Activated T-helper 17 cell treated with anti-CD3 and anti-CD28 coated beads, Interleukin-2, amount 50 U/mL, for 72 hours (primary cell): ENCODE measurements at regions not wholly inside any gene's neighbourhood (a gene's known extent, or its start where the extent isn't known, plus 50 kb on each side); places are given as distances from the start of the nearest gene placed in this dataset.
"Not testable (repeated sequence)": the region's sequence is repeated elsewhere in the genome, so short reads cannot be mapped to it uniquely, and the experiment has no call there.

ENCODE experiments used
- ATAC-seq: fragments of 150-1000 bp; cut with Tn5 transposase; replicated peaks from 2 replicates; pipeline ENCODE4 v1.10.0; 2021; ENCODE audit warnings: mild to moderate bottlenecking, moderate library complexity
- H3K27ac Mint-ChIP-seq: one replicate; pipeline ENCODE4 v1.8.0; 2022; ENCODE audit warnings: mixed read lengths
- H3K27me3 Mint-ChIP-seq: one replicate; pipeline ENCODE4 v1.8.0; 2022; ENCODE audit warnings: mixed read lengths
- H3K36me3 Mint-ChIP-seq: one replicate; pipeline ENCODE4 v1.8.0; 2022; ENCODE audit warnings: low read depth, mild to moderate bottlenecking, mixed read lengths
- H3K4me1 Mint-ChIP-seq: one replicate; pipeline ENCODE4 v1.8.0; 2022; ENCODE audit warnings: mixed read lengths
- H3K4me3 Mint-ChIP-seq: one replicate; pipeline ENCODE4 v1.8.0; 2022; ENCODE audit warnings: mild to moderate bottlenecking, mixed read lengths
- H3K9me3 Mint-ChIP-seq: one replicate; pipeline ENCODE4 v1.8.0; 2022; ENCODE audit warnings: mixed read lengths

DNA sequence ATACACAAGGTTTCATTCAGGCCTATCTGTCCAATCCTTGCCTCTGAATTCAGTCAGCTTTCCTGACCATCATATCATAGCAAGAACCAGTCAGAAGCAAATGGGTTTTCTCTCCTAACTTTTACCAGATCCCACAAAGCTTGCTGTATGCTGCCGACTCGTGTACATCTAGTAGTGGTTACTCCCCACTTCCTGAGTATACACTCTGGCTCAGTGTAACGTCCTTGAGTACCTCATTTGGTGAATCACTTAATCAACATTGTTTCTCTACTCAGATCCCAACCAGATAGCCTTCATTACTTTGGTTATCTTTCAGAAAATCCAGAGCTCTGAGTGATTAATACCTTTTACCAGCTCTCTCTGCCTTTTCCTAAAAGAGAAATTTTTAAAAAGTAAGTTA is 728.2 kb downstream of the GALC start:
- Mint-ChIP-seq H3K4me3 (no peak overlapping the region), H3K36me3 (no peaks in the 10 kb centered on the region), H3K9me3 (peaks cover 4% of the 10 kb centered on the region), H3K27ac (no peak overlapping the region), H3K27me3 (no peaks in the 10 kb centered on the region), H3K4me1 (no peaks in the 10 kb centered on the region)
- ATAC-seq, result no peak

- H3K4me1 Mint-ChIP-seq, result no peaks in the 10 kb centered on the region
- ATAC-seq, result no peak
Observed at GRCh38 chr14:87264272-87264785, 728.7 kb downstream of the GALC start.

DNA sequence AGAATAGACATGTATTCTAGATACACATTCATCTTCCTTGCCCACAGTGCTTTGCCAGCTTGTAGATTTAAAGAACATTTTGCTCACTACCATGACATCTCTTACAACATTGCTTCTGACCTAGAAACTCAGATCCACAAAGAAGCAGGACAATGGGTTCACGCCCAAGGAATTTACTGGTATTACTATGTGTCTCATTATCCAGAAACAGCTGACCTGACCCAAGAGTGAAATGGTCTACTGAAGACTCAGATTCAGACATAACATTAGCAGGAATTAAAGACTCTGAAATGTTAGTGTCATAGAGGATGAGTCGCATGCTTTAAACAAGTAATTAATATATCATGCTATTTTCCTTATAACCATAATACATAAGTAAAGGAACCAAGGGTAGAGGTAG is 731.4 kb downstream of the GALC start:
- H3K4me3 Mint-ChIP-seq, result no peak overlapping the region
- no peaks in the 10 kb centered on the region for H3K27me3 Mint-ChIP-seq
- no peaks in the 10 kb centered on the region for H3K4me1 Mint-ChIP-seq
- H3K27ac Mint-ChIP-seq, result no peak overlapping the region
- ATAC-seq, result no peak
- no peaks in the 10 kb centered on the region for H3K36me3 Mint-ChIP-seq
- H3K9me3 Mint-ChIP-seq, result peaks cover 6% of the 10 kb centered on the region

More at GRCh38 chr14:87264272-87264785, 728.7 kb downstream of the GALC start:
- Mint-ChIP-seq H3K4me3 (no peak overlapping the region), H3K9me3 (peaks cover 4% of the 10 kb centered on the region), H3K27me3 (no peaks in the 10 kb centered on the region), H3K27ac (no peak overlapping the region), H3K36me3 (no peaks in the 10 kb centered on the region)

DNA sequence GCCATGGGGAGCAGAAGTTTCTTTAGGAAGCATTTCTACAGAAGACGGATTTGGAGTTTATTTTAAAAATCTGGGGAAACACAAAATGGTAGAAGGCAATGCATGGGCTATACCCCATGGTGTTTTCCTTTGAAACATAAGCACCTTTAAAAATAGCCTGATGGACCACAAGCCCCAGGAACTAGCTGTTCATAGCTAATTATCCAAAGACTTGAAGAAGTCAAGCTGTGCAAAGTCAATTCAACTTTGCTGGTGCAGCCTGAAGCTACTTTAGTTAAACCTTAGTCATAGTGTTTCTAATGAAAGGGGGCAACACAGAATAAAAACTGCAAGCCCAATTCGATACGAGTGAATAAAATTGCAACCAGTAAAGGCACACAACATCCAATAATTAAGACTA is 732.5 kb downstream of the GALC start:
- H3K4me3 Mint-ChIP-seq, result no peak overlapping the region
- no peaks in the 10 kb centered on the region for H3K36me3 Mint-ChIP-seq
- H3K27ac Mint-ChIP-seq, result no peak overlapping the region
- H3K9me3 Mint-ChIP-seq, result peaks cover 8% of the 10 kb centered on the region
- no peaks in the 10 kb centered on the region for H3K27me3 Mint-ChIP-seq
- ATAC-seq, result no peak
- H3K4me1 Mint-ChIP-seq, result no peaks in the 10 kb centered on the region

- ATAC-seq, result no peak
- no peaks in the 10 kb centered on the region for H3K4me1 Mint-ChIP-seq
- H3K4me3 Mint-ChIP-seq, result no peak overlapping the region
- H3K27me3 Mint-ChIP-seq, result no peaks in the 10 kb centered on the region
- peaks cover 8% of the 10 kb centered on the region for H3K9me3 Mint-ChIP-seq
- no peaks in the 10 kb centered on the region for H3K36me3 Mint-ChIP-seq
- H3K27ac Mint-ChIP-seq, result no peak overlapping the region
Observed at GRCh38 chr14:87257421-87257820, 735.6 kb downstream of the GALC start.

DNA sequence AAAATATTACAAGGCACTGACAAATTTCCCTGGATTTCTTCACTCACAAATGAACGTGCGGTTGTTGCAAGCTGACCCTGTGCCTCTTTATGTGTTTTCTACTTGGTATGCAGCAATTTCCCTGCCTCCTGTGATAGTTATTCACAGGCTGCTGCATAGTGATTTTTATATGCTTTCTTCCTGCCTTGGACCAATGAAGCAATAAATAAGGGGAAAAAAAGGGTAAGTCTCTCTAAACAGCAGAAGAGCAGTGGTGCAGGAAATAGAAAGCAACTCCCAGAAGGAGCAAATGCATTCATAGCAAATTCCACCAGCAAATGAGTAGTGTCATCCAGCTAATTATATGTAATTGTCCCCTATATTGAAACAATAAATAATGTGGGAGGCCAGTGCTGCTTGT is 737.9 kb downstream of the GALC start:
- Mint-ChIP-seq H3K27me3 (no peaks in the 10 kb centered on the region), H3K4me3 (no peak overlapping the region), H3K9me3 (peaks cover 11% of the 10 kb centered on the region), H3K27ac (no peak overlapping the region), H3K4me1 (no peaks in the 10 kb centered on the region), H3K36me3 (no peaks in the 10 kb centered on the region)
- no peak for ATAC-seq

- Mint-ChIP-seq H3K4me1 (no peaks in the 10 kb centered on the region), H3K9me3 (peaks cover 11% of the 10 kb centered on the region), H3K4me3 (no peak overlapping the region), H3K27me3 (no peaks in the 10 kb centered on the region), H3K36me3 (no peaks in the 10 kb centered on the region), H3K27ac (no peak overlapping the region)
- ATAC-seq, result no peak
Observed at GRCh38 chr14:87254331-87254874, 738.6 kb downstream of the GALC start.

- peaks cover 11% of the 10 kb centered on the region for H3K9me3 Mint-ChIP-seq
- H3K4me1 Mint-ChIP-seq, H3K27ac Mint-ChIP-seq, ATAC-seq, H3K27me3 Mint-ChIP-seq, H3K4me3 Mint-ChIP-seq, H3K36me3 Mint-ChIP-seq: not testable (repeated sequence)
Observed at GRCh38 chr14:87253791-87254190, 739.2 kb downstream of the GALC start.

GRCh38 chr14:87252103-87252502 is 740.9 kb downstream of the GALC start:
- peaks cover 16% of the 10 kb centered on the region for H3K9me3 Mint-ChIP-seq
- H3K4me3 Mint-ChIP-seq, result no peak overlapping the region
- no peaks in the 10 kb centered on the region for H3K4me1 Mint-ChIP-seq
- H3K36me3 Mint-ChIP-seq, result no peaks in the 10 kb centered on the region
- no peak overlapping the region for H3K27ac Mint-ChIP-seq
- no peak for ATAC-seq
- no peaks in the 10 kb centered on the region for H3K27me3 Mint-ChIP-seq

GRCh38 chr14:87251011-87251410 is 742.0 kb downstream of the GALC start:
- H3K27me3 Mint-ChIP-seq, result no peaks in the 10 kb centered on the region
- H3K9me3 Mint-ChIP-seq, result peaks cover 14% of the 10 kb centered on the region
- no peak overlapping the region for H3K4me3 Mint-ChIP-seq
- H3K4me1 Mint-ChIP-seq, result no peaks in the 10 kb centered on the region
- no peak overlapping the region for H3K27ac Mint-ChIP-seq
- H3K36me3 Mint-ChIP-seq, result no peaks in the 10 kb centered on the region
- ATAC-seq, result no peak

GRCh38 chr14:87241018-87241768 is 751.8 kb downstream of the GALC start:
- no peaks in the 10 kb centered on the region for H3K36me3 Mint-ChIP-seq
- no peaks in the 10 kb centered on the region for H3K27me3 Mint-ChIP-seq
- no peak overlapping the region for H3K27ac Mint-ChIP-seq
- peaks cover 32% of the 10 kb centered on the region for H3K9me3 Mint-ChIP-seq
- no peaks in the 10 kb centered on the region for H3K4me1 Mint-ChIP-seq
- H3K4me3 Mint-ChIP-seq, result no peak overlapping the region
- ATAC-seq, result no peak

DNA sequence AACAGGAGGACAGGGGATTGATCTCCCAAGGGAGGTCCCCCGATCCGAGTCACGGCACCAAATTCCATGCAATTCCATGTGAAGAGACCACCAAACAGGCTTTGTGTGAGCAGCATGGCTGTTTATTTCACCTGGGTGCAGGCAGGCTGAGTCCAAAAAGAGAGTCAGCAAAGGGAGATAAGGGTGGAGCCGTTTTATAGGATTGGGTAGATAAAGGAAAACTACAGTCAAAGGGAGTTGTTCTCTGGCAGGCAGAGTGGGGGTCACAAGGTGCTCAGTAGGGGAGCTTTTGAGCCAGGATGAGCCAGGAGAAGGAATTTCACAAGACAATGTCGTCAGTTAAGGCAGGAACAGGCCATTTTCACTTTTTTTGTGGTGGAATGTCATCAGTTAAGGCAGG is 752.7 kb downstream of the GALC start:
- H3K4me3 Mint-ChIP-seq, ATAC-seq, H3K36me3 Mint-ChIP-seq, H3K27ac Mint-ChIP-seq, H3K27me3 Mint-ChIP-seq, H3K4me1 Mint-ChIP-seq: not testable (repeated sequence)
- peaks cover 36% of the 10 kb centered on the region for H3K9me3 Mint-ChIP-seq

DNA sequence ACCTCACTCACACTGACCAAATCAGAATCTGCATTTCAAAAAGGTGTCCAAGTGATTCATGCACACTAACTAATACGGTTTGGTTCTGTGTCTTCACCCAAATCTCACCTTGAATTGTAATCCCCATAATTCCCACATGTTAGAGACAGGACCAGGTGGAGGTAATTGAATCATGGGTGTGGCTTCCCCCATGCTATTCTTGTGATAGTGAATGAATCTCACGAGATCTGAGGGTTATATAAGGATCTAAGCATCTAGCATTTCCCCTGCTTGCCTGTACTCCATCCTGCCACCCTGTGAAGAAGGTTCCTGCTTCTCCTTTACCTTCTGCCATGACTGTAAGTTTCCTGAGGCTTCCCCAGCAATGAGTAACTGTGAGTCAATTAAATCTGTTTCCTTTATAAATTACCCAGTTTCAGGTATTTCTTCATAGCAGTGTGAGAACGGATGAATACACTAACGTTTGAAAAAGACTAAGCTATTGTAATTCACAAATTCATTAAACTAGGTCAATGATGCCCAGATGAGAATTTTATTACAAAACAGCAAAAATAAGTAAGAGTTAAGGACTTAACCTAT is 759.1 kb downstream of the GALC start:
- no peak for ATAC-seq
- Mint-ChIP-seq H3K36me3 (no peaks in the 10 kb centered on the region), H3K27me3 (no peaks in the 10 kb centered on the region), H3K4me3 (no peak overlapping the region), H3K9me3 (peaks cover 30% of the 10 kb centered on the region), H3K27ac (no peak overlapping the region), H3K4me1 (no peaks in the 10 kb centered on the region)

GRCh38 chr14:87233266-87233665 is 759.7 kb downstream of the GALC start:
- Mint-ChIP-seq H3K9me3 (peaks cover 27% of the 10 kb centered on the region), H3K27me3 (no peaks in the 10 kb centered on the region), H3K27ac (no peak overlapping the region), H3K36me3 (no peaks in the 10 kb centered on the region), H3K4me3 (no peak overlapping the region), H3K4me1 (no peaks in the 10 kb centered on the region)
- no peak for ATAC-seq

DNA sequence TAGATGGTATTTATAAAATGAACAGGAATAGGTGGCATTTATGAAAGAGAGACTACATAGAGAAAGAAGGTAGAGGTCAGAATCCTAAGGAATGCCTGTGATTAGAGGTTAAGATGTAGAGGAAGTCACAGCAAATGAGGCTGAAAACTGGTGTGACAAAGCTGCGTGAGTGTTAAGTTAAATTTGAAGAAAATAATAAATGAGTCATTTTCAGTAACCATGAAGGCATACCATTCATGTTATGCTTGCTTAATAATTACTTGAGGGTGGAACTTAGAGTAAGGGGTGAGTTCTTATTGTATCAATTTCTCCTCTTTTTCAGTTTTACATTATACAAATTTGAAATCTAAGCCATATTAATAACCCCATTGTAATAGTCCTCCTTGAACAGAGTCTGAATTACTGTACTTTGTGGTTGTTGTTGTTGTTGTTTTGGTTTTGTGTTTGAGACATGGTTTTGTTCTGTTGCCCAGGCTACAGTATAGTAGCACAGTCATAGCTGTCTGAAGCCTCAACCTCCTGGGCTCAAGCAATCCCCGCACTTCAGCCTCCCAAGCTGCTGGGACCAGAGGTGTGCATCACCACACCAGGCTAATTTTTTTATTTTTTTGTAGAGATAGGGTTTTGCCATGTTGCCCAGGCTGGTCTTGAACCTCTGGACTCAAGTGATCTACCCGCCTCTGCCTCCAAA is 761.5 kb downstream of the GALC start:
- no peaks in the 10 kb centered on the region for H3K4me1 Mint-ChIP-seq
- no peaks in the 10 kb centered on the region for H3K27me3 Mint-ChIP-seq
- no peak overlapping the region for H3K27ac Mint-ChIP-seq
- ATAC-seq, result no peak
- H3K4me3 Mint-ChIP-seq, result no peak overlapping the region
- H3K9me3 Mint-ChIP-seq, result peaks cover 14% of the 10 kb centered on the region
- no peaks in the 10 kb centered on the region for H3K36me3 Mint-ChIP-seq
